Activated T-helper 2 cell treated with anti-CD3 and anti-CD28 coated beads, Interferon-gamma antibody, Interleukin-2, Interleukin-4, amounts not matched to agents 10 μg/mL and 5 μg/mL and 100 μg/mL, durations not matched to agents 14 hours and 24 hours and 36 hours (primary cell): ENCODE measurements at regions not wholly inside any gene's neighbourhood (a gene's known extent, or its start where the extent isn't known, plus 50 kb on each side); places are given as distances from the start of the nearest gene placed in this dataset.
"Not testable (repeated sequence)": the region's sequence is repeated elsewhere in the genome, so short reads cannot be mapped to it uniquely, and the experiment has no call there.

Experiments used
- DNase-seq: peaks from one replicate; pipeline ENCODE4 v3.0.0; 2021; ENCODE audit warnings: low spot score
- H3K27ac Mint-ChIP-seq: one replicate; pipeline ENCODE4 v1.8.0; 2021; ENCODE audit warnings: mixed read lengths
- H3K27me3 Mint-ChIP-seq: one replicate; pipeline ENCODE4 v1.8.0; 2021; ENCODE audit warnings: low read depth, mixed read lengths
- H3K36me3 Mint-ChIP-seq: one replicate; pipeline ENCODE4 v1.8.0; 2021; ENCODE audit warnings: low read depth, mixed read lengths
- H3K4me1 Mint-ChIP-seq: one replicate; pipeline ENCODE4 v1.8.0; 2021; ENCODE audit warnings: low read depth, mixed read lengths
- H3K4me3 Mint-ChIP-seq: one replicate; pipeline ENCODE4 v1.8.0; 2021; ENCODE audit warnings: low read depth, mild to moderate bottlenecking, moderate library complexity, mixed read lengths
- H3K9me3 Mint-ChIP-seq: one replicate; pipeline ENCODE4 v1.8.0; 2021; ENCODE audit warnings: mixed read lengths
- intact Hi-C: fragments of 100-400 bp; cut with micrococcal nuclease; formaldehyde crosslinking; loops from one replicate; pipeline ENCODE4 v1.15.1; 2023

GRCh38 chrX:39050427-39050826, 249.2 kb downstream of the MID1IP1 start:
- H3K27ac Mint-ChIP-seq: no peak overlapping the region
- H3K4me3 Mint-ChIP-seq: no peak overlapping the region
- H3K36me3 Mint-ChIP-seq: no peaks in the 10 kb centered on the region
- no peaks in the 10 kb centered on the region for H3K4me1 Mint-ChIP-seq
- H3K27me3 Mint-ChIP-seq: peaks cover 9% of the 10 kb centered on the region
- intact Hi-C loops: no loop called here
- no peak for DNase-seq
- no peaks in the 10 kb centered on the region for H3K9me3 Mint-ChIP-seq

GRCh38 chrX:39052751-39053150, 251.5 kb downstream of the MID1IP1 start:
- no peak overlapping the region for H3K4me3 Mint-ChIP-seq
- no peaks in the 10 kb centered on the region for H3K9me3 Mint-ChIP-seq
- H3K27ac Mint-ChIP-seq: no peak overlapping the region
- H3K4me1 Mint-ChIP-seq: no peaks in the 10 kb centered on the region
- intact Hi-C loops: no loop called here
- no peaks in the 10 kb centered on the region for H3K36me3 Mint-ChIP-seq
- no peak for DNase-seq
- peaks cover 9% of the 10 kb centered on the region for H3K27me3 Mint-ChIP-seq

GRCh38 chrX:39058724-39059123, 257.5 kb downstream of the MID1IP1 start:
- no peak overlapping the region for H3K27ac Mint-ChIP-seq
- H3K4me1 Mint-ChIP-seq: no peaks in the 10 kb centered on the region
- no peaks in the 10 kb centered on the region for H3K36me3 Mint-ChIP-seq
- intact Hi-C loops: no loop called here
- H3K27me3 Mint-ChIP-seq: peaks cover 2% of the 10 kb centered on the region
- peaks cover 6% of the 10 kb centered on the region for H3K9me3 Mint-ChIP-seq
- no peak for DNase-seq
- no peak overlapping the region for H3K4me3 Mint-ChIP-seq

- Mint-ChIP-seq H3K27ac (no peak overlapping the region), H3K9me3 (peaks cover 6% of the 10 kb centered on the region), H3K4me1 (no peaks in the 10 kb centered on the region), H3K27me3 (no peaks in the 10 kb centered on the region), H3K4me3 (no peak overlapping the region), H3K36me3 (no peaks in the 10 kb centered on the region)
- intact Hi-C loops: no loop called here
- DNase-seq: no peak
Observed at GRCh38 chrX:39059866-39060265, 258.6 kb downstream of the MID1IP1 start.

GRCh38 chrX:39063037-39063436, 261.8 kb downstream of the MID1IP1 start:
- Mint-ChIP-seq H3K27ac (no peak overlapping the region), H3K4me1 (no peaks in the 10 kb centered on the region), H3K27me3 (no peaks in the 10 kb centered on the region), H3K36me3 (no peaks in the 10 kb centered on the region), H3K4me3 (no peak overlapping the region), H3K9me3 (peaks cover 6% of the 10 kb centered on the region)
- intact Hi-C loops: no loop called here
- no peak for DNase-seq

- intact Hi-C loops: no loop called here
- no peak overlapping the region for H3K27ac Mint-ChIP-seq
- H3K4me1 Mint-ChIP-seq: no peaks in the 10 kb centered on the region
- H3K36me3 Mint-ChIP-seq: no peaks in the 10 kb centered on the region
- H3K9me3 Mint-ChIP-seq: peaks cover 6% of the 10 kb centered on the region
- H3K27me3 Mint-ChIP-seq: no peaks in the 10 kb centered on the region
- no peak overlapping the region for H3K4me3 Mint-ChIP-seq
- DNase-seq: no peak
Observed at GRCh38 chrX:39063702-39064101, 262.4 kb downstream of the MID1IP1 start.

- Mint-ChIP-seq H3K36me3 (no peaks in the 10 kb centered on the region), H3K4me3 (no peak overlapping the region), H3K27ac (no peak overlapping the region), H3K4me1 (no peaks in the 10 kb centered on the region), H3K9me3 (peaks cover 6% of the 10 kb centered on the region), H3K27me3 (no peaks in the 10 kb centered on the region)
- no peak for DNase-seq
- intact Hi-C loops: no loop called here
Observed at GRCh38 chrX:39065051-39065871, 264.0 kb downstream of the MID1IP1 start.

- no peak for DNase-seq
- H3K4me3 Mint-ChIP-seq: no peak overlapping the region
- H3K4me1 Mint-ChIP-seq: no peaks in the 10 kb centered on the region
- H3K9me3 Mint-ChIP-seq: no peaks in the 10 kb centered on the region
- no peak overlapping the region for H3K27ac Mint-ChIP-seq
- H3K36me3 Mint-ChIP-seq: no peaks in the 10 kb centered on the region
- no peaks in the 10 kb centered on the region for H3K27me3 Mint-ChIP-seq
- intact Hi-C loops: no loop called here
Observed at GRCh38 chrX:39067866-39068265, 266.6 kb downstream of the MID1IP1 start.

- H3K9me3 Mint-ChIP-seq, H3K27me3 Mint-ChIP-seq, H3K4me3 Mint-ChIP-seq, DNase-seq, intact Hi-C loops, H3K36me3 Mint-ChIP-seq, H3K4me1 Mint-ChIP-seq, H3K27ac Mint-ChIP-seq: not testable (repeated sequence)
Observed at GRCh38 chrX:39068634-39069033, 267.4 kb downstream of the MID1IP1 start.

- Mint-ChIP-seq H3K36me3 (no peaks in the 10 kb centered on the region), H3K4me3 (no peak overlapping the region), H3K4me1 (no peaks in the 10 kb centered on the region), H3K27ac (no peak overlapping the region), H3K27me3 (no peaks in the 10 kb centered on the region), H3K9me3 (no peaks in the 10 kb centered on the region)
- no peak for DNase-seq
- intact Hi-C loops: no loop called here
Observed at GRCh38 chrX:39070009-39070408, 268.8 kb downstream of the MID1IP1 start.

GRCh38 chrX:39073131-39073530, 271.9 kb downstream of the MID1IP1 start:
- H3K4me3 Mint-ChIP-seq: no peak overlapping the region
- peaks cover 1% of the 10 kb centered on the region for H3K27me3 Mint-ChIP-seq
- intact Hi-C loops: no loop called here
- no peaks in the 10 kb centered on the region for H3K36me3 Mint-ChIP-seq
- H3K9me3 Mint-ChIP-seq: no peaks in the 10 kb centered on the region
- no peaks in the 10 kb centered on the region for H3K4me1 Mint-ChIP-seq
- DNase-seq: no peak
- H3K27ac Mint-ChIP-seq: no peak overlapping the region

- no peaks in the 10 kb centered on the region for H3K9me3 Mint-ChIP-seq
Observed at GRCh38 chrX:39096599-39096998, 295.3 kb downstream of the MID1IP1 start.

GRCh38 chrX:39104745-39105144, 303.5 kb downstream of the MID1IP1 start:
- intact Hi-C loops: no loop called here
- Mint-ChIP-seq H3K27ac (no peak overlapping the region), H3K36me3 (no peaks in the 10 kb centered on the region), H3K27me3 (peaks cover 8% of the 10 kb centered on the region), H3K9me3 (no peaks in the 10 kb centered on the region), H3K4me3 (no peak overlapping the region), H3K4me1 (peaks cover 4% of the 10 kb centered on the region)
- no peak for DNase-seq

More at GRCh38 chrX:39096599-39096998, 295.3 kb downstream of the MID1IP1 start:
- Mint-ChIP-seq H3K27me3 (no peaks in the 10 kb centered on the region), H3K36me3 (no peaks in the 10 kb centered on the region), H3K4me3 (no peak overlapping the region), H3K4me1 (peaks cover 4% of the 10 kb centered on the region), H3K27ac (no peak overlapping the region)
- intact Hi-C loops: loop anchor here (10.0 kb wide), 1 partner anchor 48 kb away; no protein-coding TSS in a partner anchor
- DNase-seq: no peak
